RKO (cell line): ENCODE measurements at regions not wholly inside any gene's neighbourhood (a gene's known extent, or its start where the extent isn't known, plus 50 kb on each side); places are given as distances from the start of the nearest gene placed in this dataset.
"Not testable (repeated sequence)": the region's sequence is repeated elsewhere in the genome, so short reads cannot be mapped to it uniquely, and the experiment has no call there.

ENCODE experiments used
- DNase-seq: peaks from one replicate; pipeline ENCODE4 v3.0.0-alpha.2; 2016; ENCODE audit warnings: low spot score

- DNase-seq: no peak
These were observed 1191.1 kb downstream of the NCAM2 start for GRCh38 chr21:22189278-22189677.

- no peak for DNase-seq
These were observed 1193.4 kb downstream of the NCAM2 start for GRCh38 chr21:22191581-22191980.

DNA sequence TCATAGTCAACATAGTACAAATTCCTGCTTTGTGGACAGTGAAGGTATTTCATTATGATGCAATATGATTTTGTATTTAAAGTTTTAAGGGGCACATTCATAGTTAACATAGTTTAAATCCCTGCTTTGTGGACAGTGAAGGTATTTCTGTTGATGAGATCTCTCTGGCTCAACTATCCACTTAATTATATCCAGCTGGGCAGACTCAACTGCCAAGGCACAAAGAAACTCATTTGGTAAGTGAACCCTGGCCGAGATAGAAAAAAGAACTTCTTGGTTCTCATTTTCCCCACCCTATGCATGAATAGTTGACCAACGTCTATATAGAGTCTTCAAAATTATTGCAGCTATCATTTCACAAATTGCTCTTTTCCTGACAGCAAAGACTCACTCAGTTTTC lies 1194.6 kb downstream of the NCAM2 start:
- no peak for DNase-seq

DNA sequence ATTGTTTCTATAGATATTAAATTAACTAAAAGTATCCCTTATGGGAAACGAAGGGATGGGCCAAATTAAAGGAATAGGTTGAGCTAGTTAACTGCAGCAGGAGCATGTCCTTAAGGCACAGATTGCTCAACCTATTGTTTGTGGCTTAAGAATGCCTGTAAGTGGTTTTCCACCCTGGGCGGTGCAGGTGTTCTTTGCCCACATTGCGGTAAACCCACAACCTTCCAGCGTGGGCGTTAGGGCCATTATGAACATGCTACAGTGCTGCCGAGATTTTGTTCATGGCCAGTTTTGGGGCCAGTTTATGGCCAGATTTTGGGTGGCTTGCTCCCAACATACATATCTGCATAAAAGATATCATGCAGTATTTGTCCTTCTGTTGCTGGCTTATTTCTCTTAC lies 1196.8 kb downstream of the NCAM2 start:
- not testable (repeated sequence) for DNase-seq

DNA sequence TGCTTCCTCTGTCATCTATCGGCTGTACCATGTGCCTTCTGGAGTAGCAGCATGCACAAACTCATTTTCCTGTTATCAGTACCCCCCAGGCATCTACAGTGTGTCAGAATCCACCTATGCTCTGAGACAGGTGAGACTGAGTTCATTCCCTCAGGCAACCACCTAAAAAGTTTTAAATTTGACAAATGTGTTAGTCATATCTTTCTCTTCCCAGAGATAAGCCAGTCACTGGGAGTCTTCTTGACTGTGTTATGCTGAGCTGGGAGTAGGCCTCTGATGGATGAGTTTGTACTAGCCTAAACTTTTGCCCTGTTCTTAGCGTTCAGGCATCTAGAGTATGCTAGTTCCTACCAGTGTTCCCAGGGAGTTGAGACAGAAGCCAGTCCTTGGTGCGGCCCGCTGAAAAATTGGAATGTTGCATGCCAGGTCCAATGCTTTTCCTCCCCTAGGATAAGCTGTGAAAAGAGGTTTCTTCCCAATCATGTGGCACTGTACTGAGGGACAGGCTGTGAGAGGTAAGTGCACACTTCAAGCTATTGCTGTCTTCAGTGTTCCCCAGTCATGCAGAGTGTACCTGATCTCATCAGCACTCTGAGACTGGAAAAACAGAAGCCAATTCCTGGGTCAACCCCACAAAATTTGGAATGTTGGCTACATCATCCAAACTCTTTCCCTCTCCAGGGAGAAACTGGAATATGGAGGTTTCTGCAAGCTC lies 1202.3 kb downstream of the NCAM2 start:
- DNase-seq: no peak

DNA sequence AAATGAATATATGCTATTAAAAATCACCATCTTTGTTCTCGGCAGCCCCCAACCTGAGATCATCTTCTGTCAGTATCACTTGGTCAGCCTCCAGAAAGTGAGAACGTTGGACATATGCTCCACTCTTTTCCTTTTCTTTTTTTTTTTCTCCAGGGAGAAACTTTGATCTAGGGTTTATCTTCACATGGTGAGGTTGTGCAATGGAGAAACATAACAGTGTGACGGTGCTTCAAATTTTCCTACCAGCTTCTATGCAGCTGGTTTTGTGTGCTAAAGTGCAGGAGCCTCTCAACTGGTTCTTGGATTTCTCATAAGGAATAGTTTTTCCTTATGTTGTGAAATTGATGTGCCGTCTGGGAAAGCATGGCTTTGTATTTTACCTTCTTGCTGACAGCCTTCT lies 1202.9 kb downstream of the NCAM2 start:
- no peak for DNase-seq

- DNase-seq: no peak
These were observed 1203.5 kb downstream of the NCAM2 start for GRCh38 chr21:22201669-22202068.

- DNase-seq: no peak
These were observed 1211.1 kb downstream of the NCAM2 start for GRCh38 chr21:22209304-22209700.

DNA sequence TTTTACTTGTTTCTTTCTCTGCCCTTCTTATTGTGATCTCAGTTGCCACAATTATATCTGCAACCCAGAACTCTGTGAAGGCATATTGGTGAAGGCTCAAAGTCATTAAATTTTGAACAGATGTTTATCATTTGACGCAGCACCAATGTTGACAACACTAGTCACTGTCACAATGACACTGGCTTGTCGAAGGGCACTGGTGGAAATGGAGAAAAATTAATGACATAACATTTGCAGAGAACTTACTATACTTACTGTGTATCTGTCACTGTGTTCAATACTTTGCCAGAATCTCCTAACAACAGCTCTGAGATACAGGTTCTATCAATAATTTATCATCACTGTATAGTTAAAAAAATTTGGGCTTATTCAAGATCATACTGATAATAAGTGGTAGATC lies 1213.7 kb downstream of the NCAM2 start:
- no peak for DNase-seq

- no peak for DNase-seq
These were observed 1225.2 kb downstream of the NCAM2 start for GRCh38 chr21:22223385-22223784.

GRCh38 chr21:22224261-22224660 lies 1226.1 kb downstream of the NCAM2 start:
- DNase-seq: no peak

- DNase-seq: no peak
These were observed 1227.1 kb downstream of the NCAM2 start for GRCh38 chr21:22225299-22225698.

DNA sequence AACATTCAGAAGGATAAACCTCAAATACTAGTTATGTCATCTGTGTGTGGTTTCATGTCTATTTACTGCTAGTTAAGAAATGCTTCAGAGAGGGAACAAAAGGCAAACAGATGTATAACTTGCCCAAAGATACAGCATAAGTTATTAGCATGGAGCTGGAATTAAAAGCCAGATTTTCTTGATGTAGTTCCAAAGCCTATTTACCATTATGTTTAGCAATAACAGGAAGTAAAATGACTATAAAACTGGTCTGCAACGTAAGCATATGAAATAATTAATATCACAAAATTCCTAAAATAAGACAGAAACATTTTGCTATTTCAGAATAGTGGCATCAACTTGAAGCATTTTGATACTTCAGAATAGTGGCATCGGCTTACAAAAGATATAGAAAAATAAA lies 1232.8 kb downstream of the NCAM2 start:
- DNase-seq: no peak

DNA sequence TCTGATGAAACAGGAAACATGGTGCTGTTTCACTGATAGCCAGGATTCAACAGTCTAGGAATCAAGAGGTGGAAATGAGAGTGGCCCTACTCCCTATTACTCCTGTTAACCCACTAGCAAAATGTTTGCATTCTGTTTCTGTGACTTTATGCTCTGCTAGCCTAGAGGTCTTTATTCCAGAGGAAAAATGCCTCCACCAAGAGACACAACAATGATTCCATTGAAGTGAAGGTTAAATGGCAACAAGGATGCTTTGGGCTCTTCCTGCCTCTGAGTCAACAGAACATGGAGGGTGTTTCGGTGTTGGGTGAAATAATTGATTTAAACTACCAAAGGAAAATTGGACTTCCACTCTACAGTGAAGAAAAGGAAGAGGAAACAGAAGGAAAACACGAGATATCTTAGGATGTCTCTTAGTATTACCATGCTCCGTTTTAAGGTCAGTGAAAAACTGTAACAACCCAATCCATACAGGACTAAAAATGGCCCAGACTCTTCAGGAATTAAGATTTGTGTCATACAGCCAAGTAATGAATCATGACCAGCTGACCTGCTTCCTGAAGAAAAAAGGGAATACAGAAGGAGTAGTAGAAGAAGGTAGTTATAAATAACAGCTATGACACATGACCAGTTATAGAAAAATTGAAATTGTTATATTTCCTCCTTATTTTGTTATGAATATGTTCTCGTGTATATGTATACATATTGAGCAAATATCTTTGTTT lies 1237.8 kb downstream of the NCAM2 start:
- no peak for DNase-seq

- DNase-seq: no peak
These were observed 1246.3 kb downstream of the NCAM2 start for GRCh38 chr21:22244516-22244915.

DNA sequence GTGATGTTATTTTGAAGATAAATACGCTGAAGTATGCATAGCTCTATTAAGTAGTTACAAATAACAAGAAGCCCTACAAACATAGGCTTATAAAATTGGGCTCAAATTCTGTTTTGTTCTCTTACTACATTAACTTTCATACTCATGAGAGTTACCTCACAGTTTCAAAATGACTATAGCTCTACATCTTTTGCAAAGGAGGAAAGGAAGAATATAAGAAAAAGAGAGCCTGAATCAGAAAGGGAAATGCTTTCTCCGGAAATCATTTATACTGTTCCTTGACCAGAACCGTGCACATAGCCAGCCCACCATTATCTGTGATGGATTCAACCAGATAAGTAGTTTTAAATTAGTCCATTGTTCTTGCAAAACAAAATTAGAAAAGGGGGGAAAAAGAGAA lies 1252.1 kb downstream of the NCAM2 start:
- no peak for DNase-seq

DNA sequence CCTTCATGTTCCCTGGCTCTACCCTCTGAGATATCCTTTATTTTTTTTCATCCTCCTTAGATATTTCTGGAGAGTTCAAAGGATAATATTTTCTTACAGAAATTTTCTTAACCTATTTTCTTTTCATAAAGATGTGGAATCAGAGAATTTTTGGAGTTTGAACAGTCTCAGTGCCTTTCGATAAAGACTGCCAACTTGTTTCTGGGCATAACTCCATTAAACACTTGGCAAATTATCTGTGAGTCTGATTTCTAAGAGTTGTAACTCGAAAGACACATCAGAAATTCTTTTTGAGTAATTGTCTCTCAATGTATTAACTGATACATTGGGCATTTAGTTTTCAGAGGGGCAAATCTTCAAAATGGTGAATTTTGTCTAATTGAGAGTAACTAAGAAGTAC lies 1255.6 kb downstream of the NCAM2 start:
- no peak for DNase-seq

GRCh38 chr21:22258821-22259220 lies 1260.6 kb downstream of the NCAM2 start:
- DNase-seq: no peak

- no peak for DNase-seq
These were observed 1262.1 kb downstream of the NCAM2 start for GRCh38 chr21:22260274-22260673.

DNA sequence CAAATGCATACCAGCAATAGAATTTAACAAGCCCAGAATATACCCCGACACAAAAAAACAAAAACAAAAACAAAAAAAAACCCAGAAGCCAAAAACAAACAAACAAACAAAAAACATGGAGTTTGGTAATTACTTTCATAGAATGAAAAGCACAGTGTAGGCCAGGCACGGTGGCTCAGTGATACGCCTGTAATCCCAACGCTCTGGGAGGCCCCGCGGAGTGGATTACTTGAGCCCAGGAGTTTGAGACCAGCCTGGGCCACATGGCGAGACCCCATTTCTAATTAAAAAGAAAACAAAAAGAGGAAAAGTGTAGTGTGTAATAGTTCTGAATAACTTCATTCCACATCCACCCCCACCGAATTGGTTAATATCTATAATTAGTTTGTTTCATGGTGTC lies 1265.7 kb downstream of the NCAM2 start:
- DNase-seq: no peak

DNA sequence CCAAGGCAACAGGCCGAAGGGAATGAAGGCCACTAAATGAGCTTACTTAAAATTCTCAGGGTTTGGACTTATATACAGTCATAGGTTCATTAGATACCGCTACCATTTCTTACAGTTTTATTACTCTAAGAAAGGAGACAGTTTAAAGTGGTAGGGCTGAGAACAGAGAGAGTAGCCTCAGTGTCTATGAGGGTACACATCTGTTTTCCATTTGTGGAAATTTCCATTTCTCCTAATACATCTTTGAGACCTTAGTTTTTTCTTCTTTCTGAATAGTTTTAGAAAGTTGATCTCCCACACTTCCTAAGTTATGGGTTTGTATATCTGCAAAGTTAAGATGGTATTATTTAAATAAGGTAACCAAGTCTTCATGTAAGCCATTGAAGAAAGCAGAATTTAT lies 1279.1 kb downstream of the NCAM2 start:
- no peak for DNase-seq

GRCh38 chr21:22278366-22278765 lies 1280.2 kb downstream of the NCAM2 start:
- no peak for DNase-seq

GRCh38 chr21:22280851-22281250 lies 1282.6 kb downstream of the NCAM2 start:
- DNase-seq: no peak
